Endothelial cell of umbilical vein (primary cell): ENCODE measurements at regions not wholly inside any gene's neighbourhood (a gene's known extent, or its start where the extent isn't known, plus 50 kb on each side); places are given as distances from the start of the nearest gene placed in this dataset.

ENCODE experiments used
- BruUV-seq: library from RNA; stranded (reverse); fragments of 400-500 nt; replicated peaks from 2 replicates; lab custom pipeline; 2021; lab: Mats Ljungman, UMichigan
- CTCF ChIA-PET: fragments of 300-600, 350-600 bp; sonication (Branson Sonifier 250); formaldehyde crosslinking; loops from one replicate; lab custom pipeline; 2021; ENCODE audit warnings: antibody characterized with exemption, inconsistent platforms; lab: Charles Lee
- POLR2A ChIA-PET: fragments of 300-600, 350-600 bp; sonication (Branson Sonifier 250); formaldehyde crosslinking; loops from one replicate; lab custom pipeline; 2021; ENCODE audit warnings: antibody characterized with exemption, inconsistent platforms; lab: Charles Lee
- DNase-seq: peaks from one replicate; pipeline ENCODE4 v3.0.0-alpha.2; 2011; ENCODE audit warnings: low read depth, low spot score
- FAIRE-seq: peaks from 2 replicates; lab custom pipeline; 2011; peaks lifted over from hg19 to GRCh38; lab: Jason Lieb, UNC
- H2AFZ ChIP-seq: 2 replicates; pipeline ENCODE4 v1.6.0; 2012; ENCODE audit warnings: low read depth, low read length, control low read depth, inconsistent platforms
- H3K27ac ChIP-seq: 2 replicates; pipeline ENCODE4 v1.5.1; 2011; ENCODE audit warnings: low read depth, mild to moderate bottlenecking, control low read depth, low read length, moderate library complexity; ENCODE audit not compliant: insufficient read depth
- H3K27me3 ChIP-seq, 2 experiments: 2 replicates each; pipeline versions ENCODE4 v1.6.0 to v1.6.1; 2011; ENCODE audit warnings: low read length in 2 of 2, mixed read lengths in 1 of 2; ENCODE audit not compliant: control insufficient read depth in 2 of 2, insufficient read depth in 2 of 2
- H3K36me3 ChIP-seq, 2 experiments: 2 replicates in 1 of 2; 3 replicates in 1 of 2; pipeline ENCODE4 v1.5.1; 2011; ENCODE audit warnings: low read length in 2 of 2, mild to moderate bottlenecking in 1 of 2, moderate library complexity in 1 of 2; ENCODE audit not compliant: control insufficient read depth in 2 of 2, insufficient read depth in 2 of 2; ENCODE audit errors: extremely low read depth in 1 of 2
- H3K4me1 ChIP-seq: 3 replicates; pipeline ENCODE4 v1.5.1; 2011; ENCODE audit warnings: mild to moderate bottlenecking, low read length; ENCODE audit not compliant: control insufficient read depth, insufficient read depth; ENCODE audit errors: extremely low read depth
- H3K4me2 ChIP-seq: 2 replicates; pipeline ENCODE4 v1.6.1; 2011; ENCODE audit warnings: low read length, control low read depth, mixed read lengths; ENCODE audit not compliant: insufficient read depth
- H3K4me3 ChIP-seq, 3 experiments: fragments of 200-600 bp in 1 of 3; sonication (generic), shearing (Covaris generic) in 1 of 3; replicated peaks in 1 of 3; 2 replicates each; pipeline ENCODE4 v1.5.1; 2011 to 2016; ENCODE audit warnings: control low read depth in 3 of 3, low read length in 3 of 3, mild to moderate bottlenecking in 2 of 3, inconsistent platforms in 1 of 3, low read depth in 1 of 3, moderate library complexity in 1 of 3; ENCODE audit not compliant: insufficient read depth in 1 of 3
- H3K79me2 ChIP-seq: 2 replicates; pipeline ENCODE4 v1.6.0; 2012; ENCODE audit warnings: low read length, inconsistent platforms; ENCODE audit not compliant: control insufficient read depth, insufficient read depth
- H3K9ac ChIP-seq: replicated peaks from 2 replicates; pipeline ENCODE3; 2011; ENCODE audit warnings: low read length, control low read depth; ENCODE audit not compliant: insufficient read depth; ENCODE audit errors: extremely low read depth
- H3K9me1 ChIP-seq: replicated peaks from 3 replicates; pipeline ENCODE4 v1.6.0; 2011; ENCODE audit warnings: mild to moderate bottlenecking, low read length; ENCODE audit not compliant: control insufficient read depth, insufficient read depth; ENCODE audit errors: extremely low read depth
- H3K9me3 ChIP-seq: replicated peaks from 2 replicates; pipeline ENCODE4 v1.5.1; 2012; ENCODE audit warnings: low read length, inconsistent platforms; ENCODE audit not compliant: control insufficient read depth, insufficient read depth
- H4K20me1 ChIP-seq: replicated peaks from 2 replicates; pipeline ENCODE3; 2011; ENCODE audit warnings: mild to moderate bottlenecking, low read length; ENCODE audit not compliant: control insufficient read depth, insufficient read depth; ENCODE audit errors: extremely low read depth
- CTCF ChIP-seq, 2 donors: IDR thresholded peaks; 1 replicate in 1 of 2; 2 replicates in 1 of 2; pipeline ENCODE4 v1.5.1; 2011; ENCODE audit warnings: low read length in 2 of 2, mild to moderate bottlenecking in 2 of 2, moderate library complexity in 2 of 2, control low read depth in 1 of 2, inconsistent platforms in 1 of 2, low read depth in 1 of 2; ENCODE audit not compliant: insufficient read depth in 1 of 2; ENCODE audit errors: extremely low read depth in 1 of 2
- EZH2 ChIP-seq: IDR thresholded peaks from 2 replicates; pipeline ENCODE4 v1.6.1; 2012; ENCODE audit warnings: borderline replicate concordance, low read depth, mild to moderate bottlenecking, moderate library complexity, low read length, inconsistent platforms; ENCODE audit not compliant: severe bottlenecking
- FOS ChIP-seq: IDR thresholded peaks from 2 replicates; pipeline ENCODE4 v1.6.1; 2011; ENCODE audit warnings: mild to moderate bottlenecking, low read length, moderate library complexity, borderline replicate concordance; ENCODE audit not compliant: insufficient read depth
- GATA2 ChIP-seq: IDR thresholded peaks from 2 replicates; pipeline ENCODE4 v1.7.0; 2011; ENCODE audit warnings: low read depth, mild to moderate bottlenecking, moderate library complexity, mixed read lengths, low read length; ENCODE audit not compliant: insufficient read length, insufficient read depth
- JUN ChIP-seq: IDR thresholded peaks from 2 replicates; pipeline ENCODE4 v1.6.1; 2011; ENCODE audit warnings: borderline replicate concordance, low read depth; ENCODE audit not compliant: insufficient read length, insufficient read depth
- MAX ChIP-seq: IDR thresholded peaks from 2 replicates; pipeline ENCODE4 v1.6.1; 2011; ENCODE audit not compliant: insufficient read depth, insufficient read length
- MYC ChIP-seq: IDR thresholded peaks from one replicate; pipeline ENCODE4 v1.6.1; 2011; ENCODE audit warnings: mild to moderate bottlenecking, low read depth, low read length
- POLR2A ChIP-seq: IDR thresholded peaks from 2 replicates; pipeline ENCODE4 v1.6.1; 2012; ENCODE audit warnings: low read depth, mild to moderate bottlenecking, control low read depth, low read length
- POLR2AphosphoS5 ChIP-seq: IDR thresholded peaks from 2 replicates; pipeline ENCODE4 v1.6.1; 2012; ENCODE audit warnings: low read depth, mild to moderate bottlenecking, control low read depth, low read length, moderate library complexity; ENCODE audit not compliant: insufficient read depth
- dilution Hi-C: fragments of 300-500 bp; cut with MboI; formaldehyde crosslinking; loops from one replicate; pipeline ENCODE4 v1.15.0; 2019; ENCODE audit warnings: low sequenced_read_pairs; ENCODE audit not compliant: extremely low pct_ligation_motif_present
- intact Hi-C: fragments of 100-400 bp; cut with micrococcal nuclease; formaldehyde crosslinking; loops from one replicate; pipeline ENCODE4 v1.10.0; 2022

GRCh38 chr3:99332276-99332675 is 306.1 kb upstream of the COL8A1 start:
- no peak for FAIRE-seq
- CTCF ChIA-PET: no interaction called here
- H3K36me3 ChIP-seq: no peaks in the 10 kb centered on the region

More at GRCh38 chr3:99332276-99332675, 306.1 kb upstream of the COL8A1 start:
- no peaks in the 10 kb centered on the region for H3K9me1 ChIP-seq
- TF ChIP-seq CTCF (IDR thresholded peaks at IDR 0.05; ENCODE audit: extremely low read depth in 1 of 2, insufficient read depth in 1 of 2, low read depth in 1 of 2, low read length in 2 of 2): no peak
- TF ChIP-seq POLR2AphosphoS5: no peak
- TF ChIP-seq JUN: no peak
- TF ChIP-seq MYC: no peak
- no peak for TF ChIP-seq POLR2A
- TF ChIP-seq EZH2: no peak
- no peak for TF ChIP-seq GATA2
- TF ChIP-seq MAX: no peak
- no peak for TF ChIP-seq FOS
- H3K79me2 ChIP-seq: no peaks in the 10 kb centered on the region
- no peak overlapping the region for H3K27ac ChIP-seq
- DNase-seq: peak; percentile 37
- dilution Hi-C loops (no loop called here), intact Hi-C loops (no loop called here)
- H3K4me3 ChIP-seq: no peak overlapping the region
- no peaks in the 10 kb centered on the region for H3K9me3 ChIP-seq
- BruUV-seq: no TSS peak
- no peaks in the 10 kb centered on the region for H3K27me3 ChIP-seq
- H3K9ac ChIP-seq: no peak overlapping the region
- peaks cover 20% of the 10 kb centered on the region for H3K4me1 ChIP-seq
- no peaks in the 10 kb centered on the region for H4K20me1 ChIP-seq
- no peak overlapping the region for H2AFZ ChIP-seq
- H3K4me2 ChIP-seq: peak overlapping the region; percentile 12
- POLR2A ChIA-PET: no interaction called here
